Limb (tissue), 2 donors: ENCODE measurements at regions not wholly inside any gene's neighbourhood (a gene's known extent, or its start where the extent isn't known, plus 50 kb on each side); places are given as distances from the start of the nearest gene placed in this dataset.
"Not testable (repeated sequence)": the region's sequence is repeated elsewhere in the genome, so short reads cannot be mapped to it uniquely, and the experiment has no call there.

ENCODE experiments used
- DNase-seq, 2 donors: peaks; one replicate each; pipeline ENCODE4 v3.0.0-alpha.2; 2016; ENCODE audit errors: extremely low spot score in 2 of 2

GRCh38 chrX:65883556-65883955 is 156.3 kb downstream of the VSIG4 start:
- DNase-seq = no peak

GRCh38 chrX:65879977-65880799 is 159.7 kb downstream of the VSIG4 start:
- no peak for DNase-seq

GRCh38 chrX:65878456-65878855 is 161.4 kb downstream of the VSIG4 start:
- DNase-seq = no peak

GRCh38 chrX:65877953-65878352 is 161.9 kb downstream of the VSIG4 start:
- DNase-seq = no peak

GRCh38 chrX:65875614-65876013 is 164.3 kb downstream of the VSIG4 start:
- not testable (repeated sequence) for DNase-seq

- DNase-seq = no peak
Observed at GRCh38 chrX:65874765-65875164, 165.1 kb downstream of the VSIG4 start.

GRCh38 chrX:65874110-65874509 is 165.8 kb downstream of the VSIG4 start:
- no peak for DNase-seq

- DNase-seq = no peak
Observed at GRCh38 chrX:65873385-65873784, 166.5 kb downstream of the VSIG4 start.

- no peak for DNase-seq
Observed at GRCh38 chrX:65871671-65872311, 168.1 kb downstream of the VSIG4 start.

GRCh38 chrX:65870544-65870943 is 169.3 kb downstream of the VSIG4 start:
- DNase-seq = not testable (repeated sequence)

GRCh38 chrX:65866773-65867172 is 173.1 kb downstream of the VSIG4 start:
- no peak for DNase-seq

GRCh38 chrX:65866146-65866545 is 173.7 kb downstream of the VSIG4 start:
- DNase-seq = no peak

- no peak for DNase-seq
Observed at GRCh38 chrX:65862638-65863037, 177.2 kb downstream of the VSIG4 start.

GRCh38 chrX:65859299-65859698 is 180.6 kb downstream of the VSIG4 start:
- no peak for DNase-seq

GRCh38 chrX:65854437-65854836 is 185.4 kb downstream of the VSIG4 start:
- not testable (repeated sequence) for DNase-seq

GRCh38 chrX:65851306-65851705 is 183.9 kb downstream of the MSN start:
- DNase-seq = not testable (repeated sequence)

- DNase-seq = not testable (repeated sequence)
Observed at GRCh38 chrX:65850821-65851220, 183.4 kb downstream of the MSN start.

- no peak for DNase-seq
Observed at GRCh38 chrX:65846974-65847373, 179.5 kb downstream of the MSN start.

- no peak for DNase-seq
Observed at GRCh38 chrX:65841263-65841662, 173.8 kb downstream of the MSN start.

GRCh38 chrX:65838674-65839073 is 171.2 kb downstream of the MSN start:
- DNase-seq = no peak

GRCh38 chrX:65837875-65838549 is 170.6 kb downstream of the MSN start:
- no peak for DNase-seq

- no peak for DNase-seq
Observed at GRCh38 chrX:65831268-65831667, 163.8 kb downstream of the MSN start.
